ENCODE measurements at regions not wholly inside any gene's neighbourhood (a gene's known extent, or its start where the extent isn't known, plus 50 kb on each side); places are given as distances from the start of the nearest gene placed in this dataset.

DNA sequence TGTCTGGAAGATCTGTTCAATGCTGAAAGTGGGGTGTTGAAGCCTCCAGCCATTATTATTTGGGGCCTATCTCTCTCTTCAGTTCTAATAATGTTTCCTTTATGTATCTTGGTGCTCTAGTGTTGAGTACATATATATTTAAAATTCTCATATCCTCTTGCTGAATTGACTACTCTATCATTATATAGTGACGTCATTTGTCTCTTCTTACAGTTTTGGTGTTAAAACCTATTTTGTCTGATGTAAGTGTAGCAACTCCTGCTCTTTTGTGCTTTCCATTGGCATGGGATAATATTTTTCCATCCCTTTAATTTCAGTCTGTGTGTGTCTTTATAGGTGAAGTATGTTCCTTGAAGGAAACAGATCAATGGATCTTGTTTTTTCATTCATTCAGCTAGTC lies 446.0 kb downstream of the FAM47A start:
- Histone ChIP-seq H3K79me2 (ENCODE audit: low read length) (no peaks in the 10 kb centered on the region), H3K9ac (ENCODE audit: low read length) (no peak overlapping the region), H3K27ac (ENCODE audit: low read length) (no peak overlapping the region), H3K4me3 (ENCODE audit: low read length) (no peak overlapping the region), H2AFZ (ENCODE audit: low read depth, low read length) (no peak overlapping the region), H3K27me3 (ENCODE audit: low read depth, low read length) (no peaks in the 10 kb centered on the region), H3K36me3 (replicated peaks; ENCODE audit: low read depth, low read length) (no peaks in the 10 kb centered on the region), H3K4me2 (ENCODE audit: low read length) (no peak overlapping the region), H4K20me1 (ENCODE audit: insufficient read depth, low read length) (no peaks in the 10 kb centered on the region), H3K9me3 (ENCODE audit: insufficient read depth, low read length) (no peaks in the 10 kb centered on the region), H3K4me1 (ENCODE audit: low read length) (no peaks in the 10 kb centered on the region)
- TF ChIP-seq, protein P1, sequence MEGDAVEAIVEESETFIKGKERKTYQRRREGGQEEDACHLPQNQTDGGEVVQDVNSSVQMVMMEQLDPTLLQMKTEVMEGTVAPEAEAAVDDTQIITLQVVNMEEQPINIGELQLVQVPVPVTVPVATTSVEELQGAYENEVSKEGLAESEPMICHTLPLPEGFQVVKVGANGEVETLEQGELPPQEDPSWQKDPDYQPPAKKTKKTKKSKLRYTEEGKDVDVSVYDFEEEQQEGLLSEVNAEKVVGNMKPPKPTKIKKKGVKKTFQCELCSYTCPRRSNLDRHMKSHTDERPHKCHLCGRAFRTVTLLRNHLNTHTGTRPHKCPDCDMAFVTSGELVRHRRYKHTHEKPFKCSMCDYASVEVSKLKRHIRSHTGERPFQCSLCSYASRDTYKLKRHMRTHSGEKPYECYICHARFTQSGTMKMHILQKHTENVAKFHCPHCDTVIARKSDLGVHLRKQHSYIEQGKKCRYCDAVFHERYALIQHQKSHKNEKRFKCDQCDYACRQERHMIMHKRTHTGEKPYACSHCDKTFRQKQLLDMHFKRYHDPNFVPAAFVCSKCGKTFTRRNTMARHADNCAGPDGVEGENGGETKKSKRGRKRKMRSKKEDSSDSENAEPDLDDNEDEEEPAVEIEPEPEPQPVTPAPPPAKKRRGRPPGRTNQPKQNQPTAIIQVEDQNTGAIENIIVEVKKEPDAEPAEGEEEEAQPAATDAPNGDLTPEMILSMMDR (IDR thresholded peaks at IDR 0.05; ENCODE audit: low read depth, low read length) = no peak
- TF ChIP-seq EZH2phosphoT487 (IDR thresholded peaks at IDR 0.05; ENCODE audit: low read depth) = no peak

Measured in OCI-LY3 (cell line).